Endothelial cell of umbilical vein (primary cell): ENCODE measurements at regions not wholly inside any gene's neighbourhood (a gene's known extent, or its start where the extent isn't known, plus 50 kb on each side); places are given as distances from the start of the nearest gene placed in this dataset.

Experiments used
- EZH2 ChIP-seq: IDR thresholded peaks from 2 replicates; pipeline ENCODE4 v1.6.1; 2012; ENCODE audit warnings: borderline replicate concordance, low read depth, mild to moderate bottlenecking, moderate library complexity, low read length, inconsistent platforms; ENCODE audit not compliant: severe bottlenecking
- FOS ChIP-seq: IDR thresholded peaks from 2 replicates; pipeline ENCODE4 v1.6.1; 2011; ENCODE audit warnings: mild to moderate bottlenecking, low read length, moderate library complexity, borderline replicate concordance; ENCODE audit not compliant: insufficient read depth
- GATA2 ChIP-seq: IDR thresholded peaks from 2 replicates; pipeline ENCODE4 v1.7.0; 2011; ENCODE audit warnings: low read depth, mild to moderate bottlenecking, moderate library complexity, mixed read lengths, low read length; ENCODE audit not compliant: insufficient read length, insufficient read depth
- JUN ChIP-seq: IDR thresholded peaks from 2 replicates; pipeline ENCODE4 v1.6.1; 2011; ENCODE audit warnings: borderline replicate concordance, low read depth; ENCODE audit not compliant: insufficient read length, insufficient read depth
- MYC ChIP-seq: IDR thresholded peaks from one replicate; pipeline ENCODE4 v1.6.1; 2011; ENCODE audit warnings: mild to moderate bottlenecking, low read depth, low read length
- POLR2A ChIP-seq: IDR thresholded peaks from 2 replicates; pipeline ENCODE4 v1.6.1; 2012; ENCODE audit warnings: low read depth, mild to moderate bottlenecking, control low read depth, low read length
- POLR2AphosphoS5 ChIP-seq: IDR thresholded peaks from 2 replicates; pipeline ENCODE4 v1.6.1; 2012; ENCODE audit warnings: low read depth, mild to moderate bottlenecking, control low read depth, low read length, moderate library complexity; ENCODE audit not compliant: insufficient read depth
- TF ChIP-seq, protein P1 (sequence below), 2 donors: IDR thresholded peaks; 1 replicate in 1 of 2; 2 replicates in 1 of 2; pipeline ENCODE4 v1.5.1; 2011; ENCODE audit warnings: low read length in 2 of 2, mild to moderate bottlenecking in 2 of 2, moderate library complexity in 2 of 2, control low read depth in 1 of 2, inconsistent platforms in 1 of 2, low read depth in 1 of 2; ENCODE audit not compliant: insufficient read depth in 1 of 2; ENCODE audit errors: extremely low read depth in 1 of 2
- TF ChIP-seq, protein P2 (sequence below): IDR thresholded peaks from 2 replicates; pipeline ENCODE4 v1.6.1; 2011; ENCODE audit not compliant: insufficient read depth, insufficient read length

GRCh38 chr18:2310886-2311285 lies 260.4 kb downstream of the METTL4 start:
- TF ChIP-seq POLR2AphosphoS5 (no peak), JUN (no peak), EZH2 (no peak), POLR2A (no peak), GATA2 (no peak), MYC (no peak), FOS (no peak)
- TF ChIP-seq, protein P1, sequence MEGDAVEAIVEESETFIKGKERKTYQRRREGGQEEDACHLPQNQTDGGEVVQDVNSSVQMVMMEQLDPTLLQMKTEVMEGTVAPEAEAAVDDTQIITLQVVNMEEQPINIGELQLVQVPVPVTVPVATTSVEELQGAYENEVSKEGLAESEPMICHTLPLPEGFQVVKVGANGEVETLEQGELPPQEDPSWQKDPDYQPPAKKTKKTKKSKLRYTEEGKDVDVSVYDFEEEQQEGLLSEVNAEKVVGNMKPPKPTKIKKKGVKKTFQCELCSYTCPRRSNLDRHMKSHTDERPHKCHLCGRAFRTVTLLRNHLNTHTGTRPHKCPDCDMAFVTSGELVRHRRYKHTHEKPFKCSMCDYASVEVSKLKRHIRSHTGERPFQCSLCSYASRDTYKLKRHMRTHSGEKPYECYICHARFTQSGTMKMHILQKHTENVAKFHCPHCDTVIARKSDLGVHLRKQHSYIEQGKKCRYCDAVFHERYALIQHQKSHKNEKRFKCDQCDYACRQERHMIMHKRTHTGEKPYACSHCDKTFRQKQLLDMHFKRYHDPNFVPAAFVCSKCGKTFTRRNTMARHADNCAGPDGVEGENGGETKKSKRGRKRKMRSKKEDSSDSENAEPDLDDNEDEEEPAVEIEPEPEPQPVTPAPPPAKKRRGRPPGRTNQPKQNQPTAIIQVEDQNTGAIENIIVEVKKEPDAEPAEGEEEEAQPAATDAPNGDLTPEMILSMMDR (IDR thresholded peaks at IDR 0.05; ENCODE audit: extremely low read depth in 1 of 2, insufficient read depth in 1 of 2, low read depth in 1 of 2, low read length in 2 of 2), result no peak
- TF ChIP-seq, protein P2, sequence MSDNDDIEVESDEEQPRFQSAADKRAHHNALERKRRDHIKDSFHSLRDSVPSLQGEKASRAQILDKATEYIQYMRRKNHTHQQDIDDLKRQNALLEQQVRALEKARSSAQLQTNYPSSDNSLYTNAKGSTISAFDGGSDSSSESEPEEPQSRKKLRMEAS, result no peak
